ENCODE measurements at regions not wholly inside any gene's neighbourhood (a gene's known extent, or its start where the extent isn't known, plus 50 kb on each side); places are given as distances from the start of the nearest gene placed in this dataset.
"Not testable (repeated sequence)": the region's sequence is repeated elsewhere in the genome, so short reads cannot be mapped to it uniquely, and the experiment has no call there.

DNA sequence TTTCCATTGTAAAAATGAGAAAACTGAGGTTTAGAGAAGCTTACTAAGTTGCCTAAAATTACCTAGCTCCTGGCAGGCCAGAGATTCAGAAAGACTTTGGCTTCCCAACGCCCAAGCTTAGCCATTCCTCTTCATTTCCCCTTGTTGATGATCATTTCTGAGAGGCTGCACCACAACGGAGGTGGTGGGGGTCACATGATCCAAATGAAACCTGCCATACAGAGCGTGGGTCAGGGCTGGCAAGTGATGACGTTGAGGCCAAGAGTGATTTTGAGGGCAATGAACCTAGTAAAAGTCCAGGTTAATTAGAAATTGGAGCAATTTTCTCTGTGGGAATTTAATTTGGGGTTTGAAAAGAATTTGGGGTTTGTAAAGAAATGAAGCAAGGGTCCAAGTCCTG is 109.9 kb downstream of the TMEM182 start:
- Histone ChIP-seq H3K27ac (ENCODE audit: low read length, poor library complexity, severe bottlenecking) (no peak overlapping the region), H3K18ac (ENCODE audit: low read depth in 1 of 2, low read length in 2 of 2) (no peak overlapping the region), H2BK12ac (ENCODE audit: low read length in 2 of 2) (no peak overlapping the region), H2BK5ac (ENCODE audit: low read depth, low read length, poor library complexity, severe bottlenecking) (no peak overlapping the region), H3K9me3 (ENCODE audit: control insufficient read depth, low read length) (no peaks in the 10 kb centered on the region), H3K23ac (ENCODE audit: low read length in 2 of 2) (no peak overlapping the region), H2BK15ac (ENCODE audit: low read depth, poor library complexity, severe bottlenecking) (no peak overlapping the region), H3K4ac (ENCODE audit: low read depth in 1 of 2, low read length in 2 of 2) (no peak overlapping the region), H3K79me1 (replicated peaks; ENCODE audit: low read length, poor library complexity, severe bottlenecking) (no peaks in the 10 kb centered on the region), H4K91ac (ENCODE audit: low read length) (no peak overlapping the region), H3K4me1 (ENCODE audit: control insufficient read depth, insufficient read depth, low read depth, low read length) (no peaks in the 10 kb centered on the region), H3K36me3 (ENCODE audit: control insufficient read depth in 1 of 2, insufficient read depth in 2 of 2, low read depth in 1 of 2, low read length in 2 of 2) (no peaks in the 10 kb centered on the region), H3K14ac (ENCODE audit: low read length in 2 of 2) (no peak overlapping the region), H4K8ac (ENCODE audit: low read length) (no peak overlapping the region), H2BK120ac (ENCODE audit: low read depth, low read length) (no peak overlapping the region), H2AFZ (ENCODE audit: low read depth, low read length) (no peak overlapping the region), H3K27me3 (ENCODE audit: control insufficient read depth in 1 of 2, insufficient read depth in 1 of 2, low read length in 2 of 2) (no peaks in the 10 kb centered on the region), H2AK5ac (ENCODE audit: low read length, severe bottlenecking) (no peak overlapping the region), H3K9ac (ENCODE audit: low read length) (no peak overlapping the region), H3K4me3 (ENCODE audit: insufficient read depth in 1 of 2, low read depth in 1 of 2, low read length in 2 of 2) (no peak overlapping the region), H3K4me2 (ENCODE audit: low read length, poor library complexity, severe bottlenecking) (no peak overlapping the region)
- DNase-seq = no peak
- WGBS = 55% methylated on average over 4 of the region's 4 CpGs

DNA sequence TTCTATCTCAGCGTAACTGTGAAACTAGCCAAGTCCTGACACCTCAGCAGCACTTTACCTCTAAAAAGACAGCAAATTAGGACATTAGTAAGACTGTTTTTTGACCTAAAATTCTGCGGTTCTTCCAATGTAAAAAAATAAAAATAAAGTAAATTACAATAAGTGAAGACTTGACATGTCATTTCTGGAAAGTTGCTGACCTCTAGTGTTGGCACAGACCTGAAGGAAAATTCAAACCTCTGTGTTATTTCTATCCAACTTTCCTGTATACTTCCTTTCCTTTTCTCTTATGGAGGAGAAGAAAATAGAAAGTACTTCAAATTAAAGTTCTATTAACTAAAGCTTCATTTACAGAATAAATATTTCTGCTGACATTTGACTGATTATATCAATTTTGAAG is 110.6 kb downstream of the TMEM182 start:
- DNase-seq = no peak
- H4K91ac ChIP-seq (ENCODE audit: low read length) = no peak overlapping the region
- H2AFZ ChIP-seq (ENCODE audit: low read depth, low read length) = no peak overlapping the region
- no peak overlapping the region for H3K18ac ChIP-seq (ENCODE audit: low read depth in 1 of 2, low read length in 2 of 2)
- no peak overlapping the region for H2BK120ac ChIP-seq (ENCODE audit: low read depth, low read length)
- H2BK5ac ChIP-seq (ENCODE audit: low read depth, low read length, poor library complexity, severe bottlenecking) = no peak overlapping the region
- no peak overlapping the region for H4K8ac ChIP-seq (ENCODE audit: low read length)
- no peak overlapping the region for H3K9ac ChIP-seq (ENCODE audit: low read length)
- H3K4me2 ChIP-seq (ENCODE audit: low read length, poor library complexity, severe bottlenecking) = no peak overlapping the region
- H2BK15ac ChIP-seq (ENCODE audit: low read depth, poor library complexity, severe bottlenecking) = no peak overlapping the region
- H3K4me3 ChIP-seq (ENCODE audit: insufficient read depth in 1 of 2, low read depth in 1 of 2, low read length in 2 of 2) = no peak overlapping the region
- no peaks in the 10 kb centered on the region for H3K4me1 ChIP-seq (ENCODE audit: control insufficient read depth, insufficient read depth, low read depth, low read length)
- no peak overlapping the region for H3K23ac ChIP-seq (ENCODE audit: low read length in 2 of 2)
- H3K36me3 ChIP-seq (ENCODE audit: control insufficient read depth in 1 of 2, insufficient read depth in 2 of 2, low read depth in 1 of 2, low read length in 2 of 2) = no peaks in the 10 kb centered on the region
- H2BK12ac ChIP-seq (ENCODE audit: low read length in 2 of 2) = no peak overlapping the region
- H3K4ac ChIP-seq (ENCODE audit: low read depth in 1 of 2, low read length in 2 of 2) = no peak overlapping the region
- H3K14ac ChIP-seq (ENCODE audit: low read length in 2 of 2) = no peak overlapping the region
- no peaks in the 10 kb centered on the region for H3K27me3 ChIP-seq (ENCODE audit: control insufficient read depth in 1 of 2, insufficient read depth in 1 of 2, low read length in 2 of 2)
- no peaks in the 10 kb centered on the region for H3K79me1 ChIP-seq (replicated peaks; ENCODE audit: low read length, poor library complexity, severe bottlenecking)
- WGBS = 67% methylated on average over 1 of the region's 2 CpGs
- H3K27ac ChIP-seq (ENCODE audit: low read length, poor library complexity, severe bottlenecking) = no peak overlapping the region
- H3K9me3 ChIP-seq (ENCODE audit: control insufficient read depth, low read length) = no peaks in the 10 kb centered on the region
- no peak overlapping the region for H2AK5ac ChIP-seq (ENCODE audit: low read length, severe bottlenecking)

DNA sequence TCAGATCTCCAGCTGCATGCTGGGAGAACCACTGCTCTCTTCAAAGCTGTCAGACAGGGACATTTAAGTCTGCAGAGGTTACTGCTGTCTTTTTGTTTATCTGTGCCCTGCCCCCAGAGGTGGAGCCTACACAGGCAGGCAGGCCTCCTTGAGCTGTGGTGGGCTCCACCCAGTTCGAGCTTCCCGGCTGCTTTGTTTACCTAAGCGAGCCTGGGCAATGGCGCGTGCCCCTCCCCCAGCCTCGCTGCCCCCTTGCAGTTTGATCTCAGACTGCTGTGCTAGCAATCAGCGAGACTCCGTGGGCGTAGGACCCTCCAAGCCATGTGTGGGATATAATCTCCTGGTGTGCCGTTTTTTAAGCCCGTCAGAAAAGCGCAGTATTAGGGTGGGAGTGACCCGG is 117.7 kb downstream of the TMEM182 start:
- H3K27ac ChIP-seq (ENCODE audit: low read length, poor library complexity, severe bottlenecking); H2BK12ac ChIP-seq (ENCODE audit: low read length in 2 of 2); H4K8ac ChIP-seq (ENCODE audit: low read length); H2BK120ac ChIP-seq (ENCODE audit: low read depth, low read length); H3K23ac ChIP-seq (ENCODE audit: low read length in 2 of 2); H3K9me3 ChIP-seq (ENCODE audit: control insufficient read depth, low read length); H3K36me3 ChIP-seq (ENCODE audit: control insufficient read depth in 1 of 2, insufficient read depth in 2 of 2, low read depth in 1 of 2, low read length in 2 of 2); H3K14ac ChIP-seq (ENCODE audit: low read length in 2 of 2); H2BK5ac ChIP-seq (ENCODE audit: low read depth, low read length, poor library complexity, severe bottlenecking); H3K4ac ChIP-seq (ENCODE audit: low read depth in 1 of 2, low read length in 2 of 2); H3K9ac ChIP-seq (ENCODE audit: low read length); DNase-seq; H4K91ac ChIP-seq (ENCODE audit: low read length); H3K18ac ChIP-seq (ENCODE audit: low read depth in 1 of 2, low read length in 2 of 2); H3K4me2 ChIP-seq (ENCODE audit: low read length, poor library complexity, severe bottlenecking); H2BK15ac ChIP-seq (ENCODE audit: low read depth, poor library complexity, severe bottlenecking); H3K4me1 ChIP-seq (ENCODE audit: control insufficient read depth, insufficient read depth, low read depth, low read length); H3K79me1 ChIP-seq (replicated peaks; ENCODE audit: low read length, poor library complexity, severe bottlenecking); H3K27me3 ChIP-seq (ENCODE audit: control insufficient read depth in 1 of 2, insufficient read depth in 1 of 2, low read length in 2 of 2); H2AFZ ChIP-seq (ENCODE audit: low read depth, low read length); H2AK5ac ChIP-seq (ENCODE audit: low read length, severe bottlenecking); H3K4me3 ChIP-seq (ENCODE audit: insufficient read depth in 1 of 2, low read depth in 1 of 2, low read length in 2 of 2): not testable (repeated sequence)
- 88% methylated on average over 13 of the region's 13 CpGs for WGBS

DNA sequence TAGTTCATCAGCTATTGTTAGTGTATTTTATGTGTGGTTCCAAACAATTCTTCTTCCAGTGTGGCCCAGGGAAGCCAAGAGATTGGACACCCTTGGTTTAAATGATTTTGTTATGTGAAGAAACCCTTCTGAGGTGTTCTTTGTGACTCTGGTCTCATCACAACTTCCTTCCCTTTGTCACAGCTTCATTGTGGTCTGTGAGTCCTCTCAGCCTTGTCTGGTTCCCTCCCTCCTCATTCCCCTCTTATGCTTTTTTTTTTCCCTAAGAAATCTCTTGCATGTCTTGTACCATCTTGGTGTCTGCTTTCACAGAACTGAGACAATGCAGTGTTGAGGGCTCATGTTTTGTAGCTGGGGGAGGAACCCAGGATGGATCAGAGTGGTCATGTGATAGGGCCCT is 118.9 kb downstream of the TMEM182 start:
- no peak overlapping the region for H3K4me3 ChIP-seq (ENCODE audit: insufficient read depth in 1 of 2, low read depth in 1 of 2, low read length in 2 of 2)
- H3K23ac ChIP-seq (ENCODE audit: low read length in 2 of 2) = no peak overlapping the region
- H4K8ac ChIP-seq (ENCODE audit: low read length) = no peak overlapping the region
- H4K91ac ChIP-seq (ENCODE audit: low read length) = no peak overlapping the region
- H2AFZ ChIP-seq (ENCODE audit: low read depth, low read length) = no peak overlapping the region
- no peaks in the 10 kb centered on the region for H3K27me3 ChIP-seq (ENCODE audit: control insufficient read depth in 1 of 2, insufficient read depth in 1 of 2, low read length in 2 of 2)
- H3K14ac ChIP-seq (ENCODE audit: low read length in 2 of 2) = no peak overlapping the region
- no peaks in the 10 kb centered on the region for H3K36me3 ChIP-seq (ENCODE audit: control insufficient read depth in 1 of 2, insufficient read depth in 2 of 2, low read depth in 1 of 2, low read length in 2 of 2)
- H3K79me1 ChIP-seq (replicated peaks; ENCODE audit: low read length, poor library complexity, severe bottlenecking) = no peaks in the 10 kb centered on the region
- H2BK120ac ChIP-seq (ENCODE audit: low read depth, low read length) = no peak overlapping the region
- H2BK12ac ChIP-seq (ENCODE audit: low read length in 2 of 2) = no peak overlapping the region
- no peak overlapping the region for H2BK5ac ChIP-seq (ENCODE audit: low read depth, low read length, poor library complexity, severe bottlenecking)
- no peak overlapping the region for H3K18ac ChIP-seq (ENCODE audit: low read depth in 1 of 2, low read length in 2 of 2)
- no peak overlapping the region for H3K4me2 ChIP-seq (ENCODE audit: low read length, poor library complexity, severe bottlenecking)
- H3K4ac ChIP-seq (ENCODE audit: low read depth in 1 of 2, low read length in 2 of 2) = no peak overlapping the region
- no peak overlapping the region for H3K9ac ChIP-seq (ENCODE audit: low read length)
- H3K9me3 ChIP-seq (ENCODE audit: control insufficient read depth, low read length) = no peaks in the 10 kb centered on the region
- no peak overlapping the region for H2BK15ac ChIP-seq (ENCODE audit: low read depth, poor library complexity, severe bottlenecking)
- H3K4me1 ChIP-seq (ENCODE audit: control insufficient read depth, insufficient read depth, low read depth, low read length) = no peaks in the 10 kb centered on the region
- H2AK5ac ChIP-seq (ENCODE audit: low read length, severe bottlenecking) = no peak overlapping the region
- DNase-seq = no peak
- H3K27ac ChIP-seq (ENCODE audit: low read length, poor library complexity, severe bottlenecking) = no peak overlapping the region
